Activated CD4-positive, alpha-beta T cell treated with anti-CD3 and anti-CD28 coated beads, Interleukin-2, amount 50 U/mL, for 48 hours (primary cell): ENCODE measurements at regions not wholly inside any gene's neighbourhood (a gene's known extent, or its start where the extent isn't known, plus 50 kb on each side); places are given as distances from the start of the nearest gene placed in this dataset.

Experiments
- DNase-seq, 2 experiments: peaks; one replicate each; pipeline ENCODE4 v3.0.0-alpha.2; 2020

- DNase-seq, result no peak
These were observed 476.2 kb upstream of the RASGRP1 start for GRCh38 chr15:39040861-39041260.

GRCh38 chr15:39041979-39042495 lies 477.4 kb upstream of the RASGRP1 start:
- no peak for DNase-seq

- no peak for DNase-seq
These were observed 487.2 kb upstream of the RASGRP1 start for GRCh38 chr15:39051626-39052322.

DNA sequence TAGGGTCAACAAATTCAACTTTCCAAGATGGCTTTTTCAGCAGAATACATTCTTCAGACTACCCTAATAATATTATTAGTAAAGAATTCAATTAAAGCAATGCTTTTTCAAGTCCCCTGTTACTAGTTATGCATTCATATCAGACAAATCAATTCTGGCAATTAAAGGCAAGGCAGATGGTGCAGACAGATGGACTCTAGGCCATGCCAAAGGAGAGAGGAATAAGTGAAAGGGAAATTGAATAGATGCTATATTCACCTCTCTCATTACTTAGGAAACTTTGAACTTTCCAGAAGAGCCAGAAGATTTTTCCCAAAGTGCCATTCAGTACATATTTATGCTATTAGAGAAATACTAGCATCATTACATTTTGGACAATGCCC lies 487.7 kb upstream of the RASGRP1 start:
- DNase-seq, result no peak

DNA sequence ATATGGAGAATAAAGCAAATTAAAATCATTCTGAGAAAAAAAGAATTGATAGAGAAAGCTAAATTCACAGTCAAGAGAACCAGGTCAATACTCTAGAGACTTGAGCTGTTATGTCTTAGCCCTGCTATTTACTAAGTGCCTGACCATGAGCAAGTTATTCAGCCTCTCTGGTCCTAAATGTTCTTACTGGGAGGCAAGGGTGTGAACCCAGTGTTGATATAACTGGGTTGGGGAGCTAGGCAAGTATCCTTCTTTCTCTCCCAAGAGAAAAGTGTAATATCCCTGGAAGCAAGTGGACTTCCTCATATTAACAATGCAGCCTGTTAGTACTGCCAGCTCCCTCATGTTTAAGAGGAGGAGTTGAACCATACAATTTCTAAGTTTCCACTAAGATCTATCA lies 488.9 kb upstream of the RASGRP1 start:
- DNase-seq, result no peak

DNA sequence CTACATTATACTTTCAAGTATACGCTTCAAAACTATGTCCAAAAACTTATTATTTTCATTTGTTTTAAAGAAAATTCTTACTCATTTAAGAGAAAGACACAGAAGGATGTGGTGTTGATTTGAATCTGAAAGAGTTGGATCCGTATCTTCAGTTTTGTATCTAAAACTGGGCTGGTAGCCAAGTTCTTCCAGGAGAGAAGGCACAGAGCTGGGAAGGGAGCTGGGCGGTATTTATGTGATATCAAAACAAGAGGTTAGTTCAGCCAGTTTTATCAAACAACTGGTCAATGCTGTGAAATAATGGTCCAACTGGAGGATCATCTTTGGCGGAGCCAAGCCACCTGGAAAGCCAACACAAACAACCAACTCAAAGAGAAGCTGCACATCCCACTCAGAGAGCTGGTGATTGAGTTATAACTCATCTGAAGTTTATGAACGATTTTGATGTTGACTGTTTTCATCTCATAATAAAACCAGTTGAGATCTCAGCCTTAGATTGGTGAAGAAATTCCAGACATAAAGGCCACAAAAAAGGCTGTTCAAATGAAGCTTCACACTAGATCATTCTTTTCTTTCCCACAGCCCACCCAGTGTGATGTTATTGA lies 489.6 kb upstream of the RASGRP1 start:
- no peak for DNase-seq

GRCh38 chr15:39056357-39056756 lies 491.7 kb upstream of the RASGRP1 start:
- no peak for DNase-seq

DNA sequence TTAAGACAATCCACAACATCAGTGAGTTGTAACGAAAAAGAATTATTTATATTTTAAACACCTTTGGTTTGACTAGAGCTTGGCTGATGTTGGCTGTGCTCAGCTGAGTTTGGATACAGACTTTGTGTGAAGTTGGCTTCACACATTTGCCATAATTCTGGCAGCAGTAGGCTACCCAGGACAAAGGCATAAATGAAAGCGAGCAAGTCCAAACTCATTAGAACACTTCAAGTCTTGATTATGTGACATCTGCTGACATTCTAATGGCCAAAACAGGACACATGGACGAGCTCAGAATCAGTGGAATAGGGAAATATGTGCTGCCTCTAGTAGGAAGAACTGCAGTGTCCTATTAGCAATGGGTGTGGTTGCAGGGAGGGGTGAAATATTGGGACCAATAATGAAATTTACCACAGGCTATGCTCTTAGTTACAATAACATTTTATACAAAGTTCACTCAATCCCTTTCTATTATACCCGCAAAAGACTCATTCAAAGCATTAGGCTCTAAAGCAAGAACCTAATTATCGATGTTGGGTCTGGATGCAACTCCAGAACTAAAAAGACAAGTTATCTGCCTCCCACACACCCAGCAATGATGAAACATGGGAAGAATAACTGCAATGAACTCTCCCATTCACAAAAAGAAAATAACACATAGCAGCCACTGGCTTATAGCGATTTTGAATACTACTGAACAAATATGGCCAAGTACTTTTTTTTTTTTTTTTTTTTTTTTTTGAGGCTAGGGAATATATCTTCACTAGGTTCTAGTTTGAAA lies 493.9 kb upstream of the RASGRP1 start:
- no peak for DNase-seq

DNA sequence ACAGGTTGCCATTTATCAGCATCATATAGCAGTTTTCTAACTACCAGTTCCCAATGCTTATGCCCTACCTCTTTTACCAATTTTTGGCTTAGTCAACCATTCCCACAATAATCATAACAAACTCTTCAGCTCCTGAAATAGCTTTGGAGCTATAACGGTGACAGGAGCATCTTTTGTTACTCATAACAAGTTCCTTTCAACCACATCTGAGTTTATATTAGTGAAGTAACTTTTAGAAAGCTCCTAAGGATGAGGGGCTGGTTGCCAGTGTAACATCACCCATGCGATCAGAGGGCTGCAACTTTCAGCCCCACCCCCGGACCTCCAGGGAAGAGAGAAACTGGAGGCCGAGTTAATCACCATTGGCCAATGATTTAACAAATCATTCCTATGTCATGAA lies 495.3 kb upstream of the RASGRP1 start:
- DNase-seq, result no peak

DNA sequence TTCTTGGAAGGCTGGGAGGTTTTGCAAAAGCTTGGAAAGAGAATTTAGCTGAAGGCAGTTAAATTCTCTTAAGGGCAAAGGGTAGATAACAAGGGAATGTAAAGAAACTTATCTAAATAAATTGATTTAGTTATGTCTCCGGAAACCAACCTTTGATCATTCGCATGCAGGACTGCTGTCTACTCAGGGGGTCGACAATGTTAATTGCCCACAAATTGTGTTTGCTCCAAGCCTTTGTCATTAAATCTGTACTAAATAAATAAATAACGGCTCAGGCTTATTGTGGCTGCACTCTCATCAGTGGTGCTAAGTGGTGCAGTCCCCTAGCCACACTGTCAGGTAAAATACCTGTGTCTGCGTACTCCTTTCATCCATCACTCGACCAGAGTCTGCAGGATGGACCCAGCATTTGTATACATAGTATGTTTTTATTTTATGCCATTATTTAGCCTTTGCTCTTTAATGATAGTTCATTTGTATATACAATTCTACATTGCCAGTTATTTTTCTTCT lies 497.4 kb upstream of the RASGRP1 start:
- DNase-seq, result no peak

DNA sequence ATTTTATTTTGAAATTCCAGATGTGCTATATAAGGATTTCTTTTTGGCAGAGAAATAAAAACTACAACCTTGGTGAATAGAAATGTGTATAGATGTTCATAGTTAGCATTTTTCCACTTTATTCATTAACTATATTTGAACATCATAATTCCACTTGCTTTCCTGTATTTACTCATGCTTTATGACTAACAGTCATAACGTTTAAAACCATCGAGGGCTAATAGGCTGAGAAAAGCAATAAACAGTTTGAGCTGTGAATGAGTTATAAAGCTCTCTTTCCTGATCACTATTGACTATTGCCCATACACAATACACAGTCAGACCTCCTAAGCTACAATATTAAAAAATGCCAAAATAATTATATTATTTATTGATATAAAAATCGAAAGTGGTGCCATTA lies 502.1 kb upstream of the RASGRP1 start:
- no peak for DNase-seq

DNA sequence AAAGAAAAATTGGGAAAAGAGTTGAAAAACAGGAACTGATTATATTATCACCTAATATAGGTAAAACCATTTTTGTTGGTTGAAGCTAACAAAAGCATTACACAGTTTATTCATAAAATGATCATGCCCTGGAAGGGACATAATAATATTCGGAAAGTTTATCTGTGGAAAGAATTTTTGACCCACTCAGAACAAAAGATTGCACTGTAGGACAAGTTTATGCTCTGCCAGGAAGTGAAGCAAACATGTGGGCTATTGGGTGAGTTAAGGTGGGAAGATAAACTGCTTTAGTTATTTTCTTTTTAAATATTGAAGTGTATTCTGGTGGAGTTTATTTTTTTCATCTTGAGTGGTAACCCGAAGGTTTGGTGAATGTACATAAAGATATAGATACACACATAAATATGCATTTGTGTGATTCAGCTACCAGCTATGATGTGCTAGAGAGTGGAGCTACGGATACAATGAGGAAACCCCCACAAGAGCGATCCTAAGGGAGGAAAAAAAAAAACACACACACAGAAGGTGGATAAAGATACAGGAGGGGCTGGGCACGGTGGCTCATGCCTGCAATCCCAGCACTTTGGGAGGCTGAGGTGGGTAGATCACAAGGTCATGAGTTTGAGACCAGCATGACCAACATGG lies 506.4 kb upstream of the THBS1 start:
- no peak for DNase-seq

- no peak for DNase-seq
These were observed 505.6 kb upstream of the THBS1 start for GRCh38 chr15:39075311-39075710.

GRCh38 chr15:39075756-39076341 lies 505.0 kb upstream of the THBS1 start:
- no peak for DNase-seq

GRCh38 chr15:39078026-39078425 lies 502.9 kb upstream of the THBS1 start:
- DNase-seq, result no peak

GRCh38 chr15:39079296-39079847 lies 501.5 kb upstream of the THBS1 start:
- DNase-seq, result no peak

- no peak for DNase-seq
These were observed 497.7 kb upstream of the THBS1 start for GRCh38 chr15:39083213-39083612.

GRCh38 chr15:39084674-39085530 lies 496.0 kb upstream of the THBS1 start:
- DNase-seq, result no peak

DNA sequence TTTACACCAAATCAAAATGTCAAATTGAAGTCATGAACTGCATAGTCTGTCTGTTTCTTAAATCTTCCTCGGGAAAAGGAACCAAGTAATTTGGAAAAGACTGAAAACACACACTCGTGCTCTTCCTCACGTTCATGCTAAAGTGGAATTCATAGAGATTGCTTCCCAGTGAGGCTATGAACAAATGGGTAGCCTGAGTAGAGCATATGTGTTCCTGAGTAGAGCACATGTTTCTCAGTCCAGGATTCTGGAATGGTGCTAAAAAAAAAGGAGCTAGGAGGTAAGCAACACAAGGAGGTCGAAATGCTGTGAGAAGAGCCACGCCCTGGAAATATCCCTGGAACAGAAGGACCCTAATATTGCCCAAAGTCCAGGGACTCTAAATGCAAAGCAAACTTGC lies 494.2 kb upstream of the THBS1 start:
- no peak for DNase-seq

- DNase-seq, result no peak
These were observed 492.7 kb upstream of the THBS1 start for GRCh38 chr15:39088156-39088555.

DNA sequence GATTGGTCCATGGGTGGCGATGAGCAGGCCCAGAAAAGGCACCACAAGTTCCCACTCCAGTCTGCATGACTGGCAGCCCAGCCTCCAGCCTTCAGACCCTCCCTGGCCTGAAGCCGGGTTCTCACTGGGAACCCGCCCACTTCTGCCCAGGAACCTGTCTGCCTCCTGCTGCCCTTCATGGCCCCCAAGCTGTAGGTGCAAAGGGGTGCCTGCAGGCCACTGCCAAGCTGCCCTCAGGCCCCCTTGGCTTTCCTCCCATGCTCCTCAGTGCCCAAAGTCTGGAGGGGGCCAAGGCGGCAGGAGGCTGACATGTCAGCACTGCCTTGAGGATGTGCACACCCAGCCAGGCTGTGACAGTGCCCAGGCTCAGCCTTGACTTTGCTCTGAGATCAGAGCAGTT lies 488.5 kb upstream of the THBS1 start:
- DNase-seq, result no peak

- no peak for DNase-seq
These were observed 488.1 kb upstream of the THBS1 start for GRCh38 chr15:39092761-39093160.
